OCI-LY7 (cell line): ENCODE measurements at regions not wholly inside any gene's neighbourhood (a gene's known extent, or its start where the extent isn't known, plus 50 kb on each side); places are given as distances from the start of the nearest gene placed in this dataset.

Source experiments
- BruUV-seq: library from RNA; stranded (reverse); fragments of 400-500 nt; replicated peaks from 2 replicates; lab custom pipeline; 2021; lab: Mats Ljungman, UMichigan
- CTCF ChIA-PET: fragments of 300-600 bp; sonication (Branson Sonifier 250); formaldehyde crosslinking; loops from one replicate; lab custom pipeline; 2022; ENCODE audit warnings: antibody characterized with exemption; ENCODE audit not compliant: unreplicated experiment; lab: Charles Lee
- POLR2A ChIA-PET: fragments of 300-600 bp; sonication (Branson Sonifier 250); formaldehyde crosslinking; loops from one replicate; lab custom pipeline; 2022; ENCODE audit warnings: antibody characterized with exemption; lab: Charles Lee
- DNase-seq: peaks from one replicate; pipeline ENCODE4 v3.0.0-alpha.2; 2015; ENCODE audit warnings: low spot score
- H2AFZ ChIP-seq: fragments of 200-600 bp; sonication (generic), shearing (Covaris generic); 2 replicates; pipeline ENCODE4 v1.6.1; 2014; ENCODE audit warnings: mild to moderate bottlenecking, antibody characterized with exemption, low read length, moderate library complexity
- H3K27ac ChIP-seq: fragments of 200-600 bp; sonication (generic); 2 replicates; pipeline ENCODE4 v1.5.1; 2014; ENCODE audit warnings: mixed run types, low read depth, mild to moderate bottlenecking, moderate library complexity, low read length, inconsistent platforms; ENCODE audit not compliant: poor library complexity, severe bottlenecking
- H3K36me3 ChIP-seq: fragments of 200-600 bp; sonication (generic); 2 replicates; pipeline ENCODE4 v1.6.1; 2014; ENCODE audit warnings: mild to moderate bottlenecking, antibody characterized with exemption, low read length, moderate library complexity, mixed read lengths; ENCODE audit not compliant: insufficient read depth
- H3K4me1 ChIP-seq: fragments of 200-600 bp; sonication (generic); 2 replicates; pipeline ENCODE4 v1.5.1; 2014; ENCODE audit warnings: mild to moderate bottlenecking, low read length; ENCODE audit not compliant: insufficient read depth, poor library complexity, severe bottlenecking
- H3K4me2 ChIP-seq: fragments of 200-600 bp; sonication (generic); 2 replicates; pipeline ENCODE4 v1.6.1; 2014; ENCODE audit warnings: mild to moderate bottlenecking, low read length
- H3K4me3 ChIP-seq: fragments of 200-600 bp; sonication (generic); 2 replicates; pipeline ENCODE4 v1.5.1; 2014; ENCODE audit warnings: mild to moderate bottlenecking, low read depth, low read length; ENCODE audit not compliant: poor library complexity, severe bottlenecking
- H3K79me2 ChIP-seq: fragments of 200-600 bp; sonication (generic); 2 replicates; pipeline ENCODE4 v1.6.1; 2016; ENCODE audit warnings: low read depth, mild to moderate bottlenecking, low read length, moderate library complexity, mixed read lengths; ENCODE audit not compliant: insufficient read depth
- H3K9me2 ChIP-seq: fragments of 200-600 bp; sonication (generic); 2 replicates; pipeline ENCODE4 v1.6.1; 2016; ENCODE audit warnings: mild to moderate bottlenecking, low read length, mixed read lengths; ENCODE audit not compliant: insufficient read depth
- H3K9me3 ChIP-seq: fragments of 200-600 bp; sonication (generic); 2 replicates; pipeline ENCODE4 v1.6.1; 2014; ENCODE audit warnings: mild to moderate bottlenecking, mixed run types, low read length, mixed read lengths
- H4K20me1 ChIP-seq: fragments of 200-600 bp; sonication (generic); 2 replicates; pipeline ENCODE4 v1.6.1; 2014; ENCODE audit warnings: mild to moderate bottlenecking, antibody characterized with exemption, low read length, moderate library complexity, mixed read lengths; ENCODE audit not compliant: insufficient read depth
- CTCF ChIP-seq: fragments of 200-600 bp; sonication (generic); conservative IDR thresholded peaks from 2 replicates; pipeline ENCODE4 v1.5.1; 2014; ENCODE audit warnings: mild to moderate bottlenecking, antibody characterized with exemption, low read length, moderate library complexity, mixed read lengths
- EZH2phosphoT487 ChIP-seq: fragments of 200-600 bp; sonication (generic); IDR thresholded peaks from 2 replicates; pipeline ENCODE4 v1.6.1; 2018; ENCODE audit warnings: low read depth, borderline replicate concordance, mild to moderate bottlenecking, mixed run types, antibody characterized with exemption, low read length, moderate library complexity, mixed read lengths
- intact Hi-C: fragments of 100-400 bp; cut with micrococcal nuclease; formaldehyde crosslinking; loops from one replicate; pipeline ENCODE4 v1.10.0; 2022; ENCODE audit not compliant: unreplicated experiment

GRCh38 chr1:222927031-222927430 is 112.2 kb downstream of the DISP1 start:
- POLR2A ChIA-PET, result no interaction called here

GRCh38 chr1:222928212-222928611 is 113.4 kb downstream of the DISP1 start:
- CTCF ChIA-PET, result no interaction called here
- no peaks in the 10 kb centered on the region for H4K20me1 ChIP-seq
- H3K9me3 ChIP-seq, result no peaks in the 10 kb centered on the region
- intact Hi-C loops, result no loop called here
- H3K4me3 ChIP-seq, result no peak overlapping the region
- no peak overlapping the region for H2AFZ ChIP-seq
- H3K36me3 ChIP-seq, result no peaks in the 10 kb centered on the region
- no peak for DNase-seq
- TF ChIP-seq EZH2phosphoT487 (no peak), CTCF (no peak)
- H3K9me2 ChIP-seq, result no peaks in the 10 kb centered on the region
- no peak overlapping the region for H3K27ac ChIP-seq
- no TSS peak for BruUV-seq
- POLR2A ChIA-PET, result no interaction called here
- H3K4me1 ChIP-seq, result no peaks in the 10 kb centered on the region
- no peak overlapping the region for H3K4me2 ChIP-seq
- no peaks in the 10 kb centered on the region for H3K79me2 ChIP-seq

More at GRCh38 chr1:222927031-222927430, 112.2 kb downstream of the DISP1 start:
- Histone ChIP-seq H3K4me1 (no peaks in the 10 kb centered on the region), H2AFZ (no peak overlapping the region), H3K36me3 (no peaks in the 10 kb centered on the region), H3K9me2 (no peaks in the 10 kb centered on the region), H3K9me3 (no peaks in the 10 kb centered on the region), H3K27ac (no peak overlapping the region), H3K4me2 (no peak overlapping the region), H3K79me2 (no peaks in the 10 kb centered on the region), H3K4me3 (no peak overlapping the region), H4K20me1 (no peaks in the 10 kb centered on the region)
- intact Hi-C loops, result no loop called here
- DNase-seq, result no peak
- CTCF ChIA-PET, result no interaction called here
- no TSS peak for BruUV-seq
- no peak for TF ChIP-seq CTCF
- TF ChIP-seq EZH2phosphoT487, result no peak

- POLR2A ChIA-PET, result interaction anchor here (0.5 kb wide), 1 partner anchor 226 kb away, joined by 3 read pairs; no protein-coding TSS in a partner anchor
- intact Hi-C loops, result no loop called here
- Histone ChIP-seq H3K27ac (no peak overlapping the region), H3K4me3 (no peak overlapping the region), H2AFZ (no peak overlapping the region), H3K9me2 (no peaks in the 10 kb centered on the region), H3K4me1 (no peaks in the 10 kb centered on the region), H3K9me3 (no peaks in the 10 kb centered on the region), H3K4me2 (no peak overlapping the region), H3K36me3 (no peaks in the 10 kb centered on the region), H3K79me2 (no peaks in the 10 kb centered on the region), H4K20me1 (no peaks in the 10 kb centered on the region)
- no TSS peak for BruUV-seq
- DNase-seq, result no peak
- CTCF ChIA-PET, result no interaction called here
- TF ChIP-seq CTCF, result no peak
- no peak for TF ChIP-seq EZH2phosphoT487
Measured at GRCh38 chr1:222930070-222930469, 115.2 kb downstream of the DISP1 start.
